HEK293 (cell line): ENCODE measurements at regions not wholly inside any gene's neighbourhood (a gene's known extent, or its start where the extent isn't known, plus 50 kb on each side); places are given as distances from the start of the nearest gene placed in this dataset.
"Not testable (repeated sequence)": the region's sequence is repeated elsewhere in the genome, so short reads cannot be mapped to it uniquely, and the experiment has no call there.

Experiments used
- CTCF ChIA-PET: fragments of 350-600 bp; formaldehyde crosslinking; extraction: SDS; loops from one replicate; lab custom pipeline; 2021; ENCODE audit warnings: antibody characterized with exemption; lab: Yijun Ruan, JAX
- POLR2A ChIA-PET: fragments of 300-600 bp; formaldehyde crosslinking; extraction: SDS; loops from one replicate; lab custom pipeline; 2020; ENCODE audit warnings: antibody characterized with exemption, inconsistent platforms; lab: Yijun Ruan, JAX
- H3K27ac ChIP-seq: fragments of 200-500 bp; sonication (Bioruptor generic); 2 replicates; pipeline ENCODE4 v1.5.1; 2014; ENCODE audit warnings: low read depth, low read length, control low read depth, inconsistent platforms; ENCODE audit errors: extremely low read depth
- H3K36me3 ChIP-seq, 2 experiments: fragments of 200-500 bp in 1 of 2; sonication (Bioruptor generic) in 1 of 2; 1 replicate in 1 of 2; 2 replicates in 1 of 2; pipeline ENCODE4 v1.5.1; 2014 to 2017; ENCODE audit warnings: inconsistent platforms in 2 of 2, low read length in 2 of 2; ENCODE audit not compliant: control insufficient read depth in 2 of 2, insufficient read depth in 1 of 2
- H3K4me1 ChIP-seq: fragments of 200-500 bp; sonication (Bioruptor generic); 2 replicates; pipeline ENCODE4 v1.5.1; 2014; ENCODE audit warnings: mild to moderate bottlenecking, low read length, inconsistent platforms; ENCODE audit not compliant: control insufficient read depth, insufficient read depth
- H3K4me3 ChIP-seq: 2 replicates; pipeline ENCODE4 v1.5.1; 2011; ENCODE audit warnings: low read depth, mild to moderate bottlenecking, control low read depth, low read length, moderate library complexity
- H3K9me3 ChIP-seq: fragments of 200-500 bp; sonication (Bioruptor generic); 2 replicates; pipeline ENCODE4 v1.5.1; 2014; ENCODE audit warnings: low read depth, low read length, inconsistent platforms; ENCODE audit not compliant: control insufficient read depth, insufficient read depth
- GLI4 ChIP-seq: fragments of 450-650 bp; formaldehyde crosslinking; IDR thresholded peaks from 2 replicates; pipeline ENCODE4 v1.5.1; 2016; ENCODE audit warnings: missing biosample characterization, missing genetic modification characterization
- KLF10 ChIP-seq: fragments of 450-650 bp; IDR thresholded peaks from 2 replicates; pipeline ENCODE4 v1.5.1; 2018; ENCODE audit warnings: missing biosample characterization, mild to moderate bottlenecking, missing genetic modification characterization
- SETDB1 ChIP-seq: IDR thresholded peaks from one replicate; pipeline ENCODE4 v1.6.1; 2017; ENCODE audit warnings: mild to moderate bottlenecking, low read length, moderate library complexity, mixed read lengths; ENCODE audit not compliant: insufficient read length
- TCF7L2 ChIP-seq: IDR thresholded peaks from 2 replicates; pipeline ENCODE4 v1.6.1; 2011; ENCODE audit warnings: low read depth, mild to moderate bottlenecking, inconsistent platforms, low read length, moderate library complexity, borderline replicate concordance
- ZEB2 ChIP-seq: fragments of 450-650 bp; formaldehyde crosslinking; IDR thresholded peaks from 2 replicates; pipeline ENCODE4 v1.5.1; 2016; ENCODE audit warnings: missing biosample characterization, missing genetic modification characterization
- ZFHX2 ChIP-seq: fragments of 450-650 bp; formaldehyde crosslinking; conservative IDR thresholded peaks from 2 replicates; pipeline ENCODE4 v1.5.1; 2016; ENCODE audit warnings: missing biosample characterization, missing genetic modification characterization
- ZNF114 ChIP-seq: fragments of 450-650 bp; formaldehyde crosslinking; IDR thresholded peaks from 2 replicates; pipeline ENCODE4 v1.5.0; 2017; ENCODE audit warnings: missing biosample characterization, missing genetic modification characterization
- ZNF132 ChIP-seq: fragments of 450-650 bp; formaldehyde crosslinking; IDR thresholded peaks from 2 replicates; pipeline ENCODE4 v1.5.1; 2017; ENCODE audit warnings: missing biosample characterization, missing genetic modification characterization, borderline replicate concordance
- ZNF146 ChIP-seq: fragments of 450-650 bp; formaldehyde crosslinking; IDR thresholded peaks from 2 replicates; pipeline ENCODE4 v1.5.1; 2016; ENCODE audit warnings: missing biosample characterization, missing genetic modification characterization
- ZNF155 ChIP-seq: fragments of 450-650 bp; formaldehyde crosslinking; IDR thresholded peaks from 2 replicates; pipeline ENCODE4 v1.5.1; 2016; ENCODE audit warnings: missing biosample characterization, missing genetic modification characterization
- ZNF175 ChIP-seq: fragments of 450-650 bp; formaldehyde crosslinking; IDR thresholded peaks from 2 replicates; pipeline ENCODE4 v1.5.1; 2016; ENCODE audit warnings: missing biosample characterization, missing genetic modification characterization
- ZNF223 ChIP-seq: fragments of 450-650 bp; formaldehyde crosslinking; IDR thresholded peaks from 2 replicates; pipeline ENCODE4 v1.5.1; 2016; ENCODE audit warnings: missing biosample characterization, missing genetic modification characterization
- ZNF23 ChIP-seq: fragments of 450-650 bp; formaldehyde crosslinking; IDR thresholded peaks from 2 replicates; pipeline ENCODE4 v1.5.1; 2016; ENCODE audit warnings: missing biosample characterization, missing genetic modification characterization, borderline replicate concordance
- ZNF24 ChIP-seq: fragments of 450-650 bp; formaldehyde crosslinking; IDR thresholded peaks from 2 replicates; pipeline ENCODE4 v1.5.1; 2016; ENCODE audit warnings: missing biosample characterization, missing genetic modification characterization
- ZNF302 ChIP-seq: fragments of 450-650 bp; formaldehyde crosslinking; IDR thresholded peaks from 2 replicates; pipeline ENCODE4 v1.5.1; 2016; ENCODE audit warnings: missing biosample characterization, missing genetic modification characterization, low read depth
- ZNF324 ChIP-seq: fragments of 450-650 bp; formaldehyde crosslinking; IDR thresholded peaks from 2 replicates; pipeline ENCODE4 v1.5.1; 2016; ENCODE audit warnings: missing biosample characterization, missing genetic modification characterization
- ZNF341 ChIP-seq: fragments of 450-650 bp; formaldehyde crosslinking; IDR thresholded peaks from 2 replicates; pipeline ENCODE4; 2016; ENCODE audit warnings: low read depth, missing biosample characterization, missing genetic modification characterization
- ZNF423 ChIP-seq: fragments of 450-650 bp; formaldehyde crosslinking; IDR thresholded peaks from 2 replicates; pipeline ENCODE4 v1.5.1; 2016; ENCODE audit warnings: missing biosample characterization, missing genetic modification characterization
- ZNF426 ChIP-seq: fragments of 450-650 bp; formaldehyde crosslinking; IDR thresholded peaks from 2 replicates; pipeline ENCODE4 v1.5.1; 2017; ENCODE audit warnings: missing biosample characterization, missing genetic modification characterization, mild to moderate bottlenecking, inconsistent platforms, moderate library complexity
- ZNF48 ChIP-seq: fragments of 450-650 bp; formaldehyde crosslinking; IDR thresholded peaks from 2 replicates; pipeline ENCODE4 v1.5.1; 2016; ENCODE audit warnings: missing biosample characterization, missing genetic modification characterization
- ZNF514 ChIP-seq: fragments of 450-650 bp; formaldehyde crosslinking; IDR thresholded peaks from 2 replicates; pipeline ENCODE4 v1.5.1; 2016; ENCODE audit warnings: missing biosample characterization, missing genetic modification characterization
- ZNF558 ChIP-seq: fragments of 450-650 bp; formaldehyde crosslinking; IDR thresholded peaks from 2 replicates; pipeline ENCODE4 v1.5.1; 2016; ENCODE audit warnings: missing biosample characterization, missing genetic modification characterization
- ZNF677 ChIP-seq: fragments of 450-650 bp; IDR thresholded peaks from 2 replicates; pipeline ENCODE4 v1.5.0; 2018; ENCODE audit warnings: missing biosample characterization, mild to moderate bottlenecking, missing genetic modification characterization, moderate library complexity
- ZNF776 ChIP-seq: fragments of 450-650 bp; formaldehyde crosslinking; IDR thresholded peaks from 2 replicates; pipeline ENCODE4 v1.5.0; 2017; ENCODE audit warnings: missing biosample characterization, missing genetic modification characterization, borderline replicate concordance
- ZNF792 ChIP-seq: fragments of 450-650 bp; formaldehyde crosslinking; IDR thresholded peaks from 2 replicates; pipeline ENCODE4 v1.5.1; 2016; ENCODE audit warnings: missing biosample characterization, missing genetic modification characterization
- TF ChIP-seq, protein P1 (sequence below): fragments of 450-650 bp; formaldehyde crosslinking; IDR thresholded peaks from 2 replicates; pipeline ENCODE4 v1.5.1; 2016; ENCODE audit warnings: missing biosample characterization, missing genetic modification characterization
- TF ChIP-seq, protein P2 (sequence below): fragments of 450-650 bp; formaldehyde crosslinking; IDR thresholded peaks from 2 replicates; pipeline ENCODE4 v1.5.1; 2016; ENCODE audit warnings: missing biosample characterization, missing genetic modification characterization, low read depth
- TF ChIP-seq, protein P3 (sequence below): fragments of 450-650 bp; formaldehyde crosslinking; IDR thresholded peaks from 2 replicates; pipeline ENCODE4 v1.5.1; 2017; ENCODE audit warnings: missing biosample characterization, missing genetic modification characterization

DNA sequence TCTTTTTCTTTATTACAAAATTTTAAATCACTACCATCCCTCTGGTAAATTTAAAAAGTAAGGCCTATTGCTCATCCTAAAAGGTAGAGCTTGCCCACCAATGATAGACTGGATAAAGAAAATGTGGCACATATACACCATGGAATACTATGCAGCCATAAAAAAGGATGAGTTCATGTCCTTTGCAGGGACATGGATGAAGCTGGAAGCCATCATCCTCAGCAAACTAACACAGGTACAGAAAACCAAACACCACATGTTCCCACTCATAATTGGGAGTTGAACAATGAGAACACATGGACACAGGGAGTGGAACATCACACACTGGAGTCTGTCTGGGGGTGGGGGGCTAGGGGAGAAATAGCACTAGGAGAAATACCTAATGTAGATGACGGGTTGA, 155.2 kb upstream of the NOCT start:
- peak; percentile 94 for TF ChIP-seq ZNF146 (tag by site-specific recombination)
- H3K27ac ChIP-seq, H3K9me3 ChIP-seq, POLR2A ChIA-PET, H3K4me1 ChIP-seq, H3K4me3 ChIP-seq, CTCF ChIA-PET, H3K36me3 ChIP-seq: not testable (repeated sequence)

DNA sequence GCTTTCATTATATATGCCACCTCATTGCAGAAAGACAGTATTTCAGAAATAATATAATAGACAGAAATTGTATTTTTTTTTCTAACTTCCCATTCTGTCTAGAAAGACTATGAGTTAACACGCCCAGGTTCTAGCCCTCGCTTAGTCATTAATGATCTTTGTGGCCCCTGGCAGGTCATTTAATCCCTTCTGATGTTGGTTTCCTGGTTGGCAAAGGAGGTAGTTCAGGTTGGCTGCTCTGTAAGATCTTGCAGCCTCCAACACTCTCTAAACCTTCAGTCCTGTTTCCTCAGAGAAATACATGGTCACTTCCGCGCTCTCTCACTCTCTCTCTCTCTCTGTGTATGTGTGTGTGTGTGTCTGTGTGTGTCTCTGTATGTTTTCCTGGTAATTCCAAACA, 156.3 kb upstream of the NOCT start:
- POLR2A ChIA-PET = no interaction called here
- no peak overlapping the region for H3K27ac ChIP-seq
- no peaks in the 10 kb centered on the region for H3K36me3 ChIP-seq
- TF ChIP-seq ZNF24 (tag by site-specific recombination) = no peak
- TF ChIP-seq ZNF677 = no peak
- TF ChIP-seq ZNF223 = no peak
- TF ChIP-seq, protein P1, sequence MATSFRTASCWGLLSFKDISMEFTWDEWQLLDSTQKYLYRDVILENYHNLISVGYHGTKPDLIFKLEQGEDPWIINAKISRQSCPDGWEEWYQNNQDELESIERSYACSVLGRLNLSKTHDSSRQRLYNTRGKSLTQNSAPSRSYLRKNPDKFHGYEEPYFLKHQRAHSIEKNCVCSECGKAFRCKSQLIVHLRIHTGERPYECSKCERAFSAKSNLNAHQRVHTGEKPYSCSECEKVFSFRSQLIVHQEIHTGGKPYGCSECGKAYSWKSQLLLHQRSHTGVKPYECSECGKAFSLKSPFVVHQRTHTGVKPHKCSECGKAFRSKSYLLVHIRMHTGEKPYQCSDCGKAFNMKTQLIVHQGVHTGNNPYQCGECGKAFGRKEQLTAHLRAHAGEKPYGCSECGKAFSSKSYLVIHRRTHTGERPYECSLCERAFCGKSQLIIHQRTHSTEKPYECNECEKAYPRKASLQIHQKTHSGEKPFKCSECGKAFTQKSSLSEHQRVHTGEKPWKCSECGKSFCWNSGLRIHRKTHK (tag by site-specific recombination) = no peak
- TF ChIP-seq ZNF792 = no peak
- no peak for TF ChIP-seq ZNF341
- TF ChIP-seq ZNF514 (tag by site-specific recombination) = no peak
- no peak for TF ChIP-seq TCF7L2
- no peak for TF ChIP-seq ZNF423
- no peak for TF ChIP-seq ZFHX2
- TF ChIP-seq, protein P2, sequence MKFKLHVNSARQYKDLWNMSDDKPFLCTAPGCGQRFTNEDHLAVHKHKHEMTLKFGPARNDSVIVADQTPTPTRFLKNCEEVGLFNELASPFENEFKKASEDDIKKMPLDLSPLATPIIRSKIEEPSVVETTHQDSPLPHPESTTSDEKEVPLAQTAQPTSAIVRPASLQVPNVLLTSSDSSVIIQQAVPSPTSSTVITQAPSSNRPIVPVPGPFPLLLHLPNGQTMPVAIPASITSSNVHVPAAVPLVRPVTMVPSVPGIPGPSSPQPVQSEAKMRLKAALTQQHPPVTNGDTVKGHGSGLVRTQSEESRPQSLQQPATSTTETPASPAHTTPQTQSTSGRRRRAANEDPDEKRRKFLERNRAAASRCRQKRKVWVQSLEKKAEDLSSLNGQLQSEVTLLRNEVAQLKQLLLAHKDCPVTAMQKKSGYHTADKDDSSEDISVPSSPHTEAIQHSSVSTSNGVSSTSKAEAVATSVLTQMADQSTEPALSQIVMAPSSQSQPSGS (tag by site-specific recombination) = no peak
- no peak for TF ChIP-seq ZNF558 (tag by site-specific recombination)
- no peak for TF ChIP-seq ZNF324 (tag by site-specific recombination)
- no peak for TF ChIP-seq ZNF48 (tag by site-specific recombination)
- TF ChIP-seq SETDB1 = no peak
- TF ChIP-seq, all 188 proteins: peak for 0
- no peaks in the 10 kb centered on the region for H3K9me3 ChIP-seq
- CTCF ChIA-PET = interaction anchor here (0.6 kb wide), 2 partner anchors 8 to 195 kb away, joined by 4 read pairs; no protein-coding TSS in a partner anchor
- no peaks in the 10 kb centered on the region for H3K4me1 ChIP-seq
- no peak overlapping the region for H3K4me3 ChIP-seq

DNA sequence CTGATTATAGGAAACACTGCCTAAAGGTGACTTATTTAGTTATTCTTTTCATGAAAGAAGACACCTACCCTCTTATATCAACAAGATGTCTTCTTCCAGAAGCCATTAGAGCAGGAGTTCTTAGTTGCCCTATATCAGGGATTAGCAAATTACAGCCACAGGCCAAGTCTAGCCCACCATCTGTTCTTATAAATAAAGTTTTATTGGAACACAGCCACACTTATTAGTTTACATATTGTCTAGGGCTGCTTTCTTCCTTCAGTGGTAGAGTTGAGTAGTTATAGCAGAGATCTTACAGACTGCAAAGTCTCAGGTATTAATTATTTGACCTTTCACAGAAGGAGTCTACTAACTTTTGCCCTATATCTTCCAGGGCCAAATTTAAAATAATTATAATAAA, 157.2 kb upstream of the NOCT start:
- Histone ChIP-seq H3K27ac (no peak overlapping the region), H3K9me3 (no peaks in the 10 kb centered on the region), H3K36me3 (no peaks in the 10 kb centered on the region), H3K4me3 (no peak overlapping the region), H3K4me1 (no peaks in the 10 kb centered on the region)
- TF ChIP-seq ZNF175 (tag by site-specific recombination) (no peak), KLF10 (tag by site-specific recombination) (no peak), ZNF132 (tag by site-specific recombination) (no peak), ZNF302 (tag by site-specific recombination) (no peak), ZNF23 (tag by site-specific recombination) (no peak), ZNF114 (tag by site-specific recombination) (no peak), ZNF48 (tag by site-specific recombination) (no peak), ZNF24 (tag by site-specific recombination) (no peak), ZNF426 (no peak), ZEB2 (no peak), ZNF776 (tag by site-specific recombination) (no peak), ZNF155 (tag by site-specific recombination) (no peak), GLI4 (tag by site-specific recombination) (no peak)
- TF ChIP-seq, protein P3, sequence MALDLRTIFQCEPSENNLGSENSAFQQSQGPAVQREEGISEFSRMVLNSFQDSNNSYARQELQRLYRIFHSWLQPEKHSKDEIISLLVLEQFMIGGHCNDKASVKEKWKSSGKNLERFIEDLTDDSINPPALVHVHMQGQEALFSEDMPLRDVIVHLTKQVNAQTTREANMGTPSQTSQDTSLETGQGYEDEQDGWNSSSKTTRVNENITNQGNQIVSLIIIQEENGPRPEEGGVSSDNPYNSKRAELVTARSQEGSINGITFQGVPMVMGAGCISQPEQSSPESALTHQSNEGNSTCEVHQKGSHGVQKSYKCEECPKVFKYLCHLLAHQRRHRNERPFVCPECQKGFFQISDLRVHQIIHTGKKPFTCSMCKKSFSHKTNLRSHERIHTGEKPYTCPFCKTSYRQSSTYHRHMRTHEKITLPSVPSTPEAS (tag by site-specific recombination) = no peak
- ChIA-PET CTCF (no interaction called here), POLR2A (no interaction called here)
